ENCODE measurements at regions not wholly inside any gene's neighbourhood (a gene's known extent, or its start where the extent isn't known, plus 50 kb on each side); places are given as distances from the start of the nearest gene placed in this dataset.

DNA sequence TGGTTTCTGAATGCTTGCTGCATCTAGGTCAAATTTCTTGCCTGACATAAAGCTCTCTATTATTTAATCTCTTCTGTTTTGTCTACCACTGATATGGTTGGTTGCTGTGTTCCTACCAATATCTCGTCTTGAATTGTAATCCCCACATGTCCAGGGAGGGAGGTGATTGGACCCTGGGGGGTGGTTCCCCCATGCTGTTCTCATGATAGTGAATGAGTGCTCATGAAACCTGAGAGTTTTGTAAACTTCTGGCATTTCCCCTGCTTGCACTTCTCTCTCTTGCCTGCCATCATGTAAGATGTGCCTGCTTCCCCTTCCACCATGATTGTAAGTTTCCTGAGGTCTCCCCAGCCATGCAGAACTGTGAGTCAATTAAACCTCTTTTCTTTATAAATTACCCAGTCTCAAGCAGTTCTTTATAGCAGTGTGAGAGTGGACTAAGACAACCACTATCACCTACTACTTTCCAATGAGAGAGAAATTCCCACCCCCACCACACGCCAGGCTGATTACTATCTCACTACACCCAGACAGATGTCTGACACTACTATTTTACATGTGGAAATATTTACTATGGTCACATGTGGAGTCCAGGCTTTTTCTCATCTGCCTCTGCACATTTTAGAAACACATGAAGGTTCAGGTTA is 69.2 kb upstream of the ATP2B1 start:
- TF ChIP-seq, protein P1, sequence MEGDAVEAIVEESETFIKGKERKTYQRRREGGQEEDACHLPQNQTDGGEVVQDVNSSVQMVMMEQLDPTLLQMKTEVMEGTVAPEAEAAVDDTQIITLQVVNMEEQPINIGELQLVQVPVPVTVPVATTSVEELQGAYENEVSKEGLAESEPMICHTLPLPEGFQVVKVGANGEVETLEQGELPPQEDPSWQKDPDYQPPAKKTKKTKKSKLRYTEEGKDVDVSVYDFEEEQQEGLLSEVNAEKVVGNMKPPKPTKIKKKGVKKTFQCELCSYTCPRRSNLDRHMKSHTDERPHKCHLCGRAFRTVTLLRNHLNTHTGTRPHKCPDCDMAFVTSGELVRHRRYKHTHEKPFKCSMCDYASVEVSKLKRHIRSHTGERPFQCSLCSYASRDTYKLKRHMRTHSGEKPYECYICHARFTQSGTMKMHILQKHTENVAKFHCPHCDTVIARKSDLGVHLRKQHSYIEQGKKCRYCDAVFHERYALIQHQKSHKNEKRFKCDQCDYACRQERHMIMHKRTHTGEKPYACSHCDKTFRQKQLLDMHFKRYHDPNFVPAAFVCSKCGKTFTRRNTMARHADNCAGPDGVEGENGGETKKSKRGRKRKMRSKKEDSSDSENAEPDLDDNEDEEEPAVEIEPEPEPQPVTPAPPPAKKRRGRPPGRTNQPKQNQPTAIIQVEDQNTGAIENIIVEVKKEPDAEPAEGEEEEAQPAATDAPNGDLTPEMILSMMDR (IDR thresholded peaks at IDR 0.05), result no peak
- no peak for TF ChIP-seq EP300 (IDR thresholded peaks at IDR 0.05)
- TF ChIP-seq POLR2A (IDR thresholded peaks at IDR 0.05), result no peak

All from sigmoid colon (tissue), 4 donors.